ENCODE measurements at regions not wholly inside any gene's neighbourhood (a gene's known extent, or its start where the extent isn't known, plus 50 kb on each side); places are given as distances from the start of the nearest gene placed in this dataset.

- TF ChIP-seq TAF1 (IDR thresholded peaks at IDR 0.05; ENCODE audit: low read depth) (no peak), USF1 (IDR thresholded peaks at IDR 0.05) (no peak), FOXM1 (IDR thresholded peaks at IDR 0.05; ENCODE audit: borderline replicate concordance, low read depth) (no peak), NFIC (IDR thresholded peaks at IDR 0.05) (no peak), CEBPB (IDR thresholded peaks at IDR 0.05) (no peak), YY1 (IDR thresholded peaks at IDR 0.05; ENCODE audit: low read depth) (no peak), RAD21 (IDR thresholded peaks at IDR 0.05; ENCODE audit: low read depth) (no peak)
- TF ChIP-seq, protein P1, sequence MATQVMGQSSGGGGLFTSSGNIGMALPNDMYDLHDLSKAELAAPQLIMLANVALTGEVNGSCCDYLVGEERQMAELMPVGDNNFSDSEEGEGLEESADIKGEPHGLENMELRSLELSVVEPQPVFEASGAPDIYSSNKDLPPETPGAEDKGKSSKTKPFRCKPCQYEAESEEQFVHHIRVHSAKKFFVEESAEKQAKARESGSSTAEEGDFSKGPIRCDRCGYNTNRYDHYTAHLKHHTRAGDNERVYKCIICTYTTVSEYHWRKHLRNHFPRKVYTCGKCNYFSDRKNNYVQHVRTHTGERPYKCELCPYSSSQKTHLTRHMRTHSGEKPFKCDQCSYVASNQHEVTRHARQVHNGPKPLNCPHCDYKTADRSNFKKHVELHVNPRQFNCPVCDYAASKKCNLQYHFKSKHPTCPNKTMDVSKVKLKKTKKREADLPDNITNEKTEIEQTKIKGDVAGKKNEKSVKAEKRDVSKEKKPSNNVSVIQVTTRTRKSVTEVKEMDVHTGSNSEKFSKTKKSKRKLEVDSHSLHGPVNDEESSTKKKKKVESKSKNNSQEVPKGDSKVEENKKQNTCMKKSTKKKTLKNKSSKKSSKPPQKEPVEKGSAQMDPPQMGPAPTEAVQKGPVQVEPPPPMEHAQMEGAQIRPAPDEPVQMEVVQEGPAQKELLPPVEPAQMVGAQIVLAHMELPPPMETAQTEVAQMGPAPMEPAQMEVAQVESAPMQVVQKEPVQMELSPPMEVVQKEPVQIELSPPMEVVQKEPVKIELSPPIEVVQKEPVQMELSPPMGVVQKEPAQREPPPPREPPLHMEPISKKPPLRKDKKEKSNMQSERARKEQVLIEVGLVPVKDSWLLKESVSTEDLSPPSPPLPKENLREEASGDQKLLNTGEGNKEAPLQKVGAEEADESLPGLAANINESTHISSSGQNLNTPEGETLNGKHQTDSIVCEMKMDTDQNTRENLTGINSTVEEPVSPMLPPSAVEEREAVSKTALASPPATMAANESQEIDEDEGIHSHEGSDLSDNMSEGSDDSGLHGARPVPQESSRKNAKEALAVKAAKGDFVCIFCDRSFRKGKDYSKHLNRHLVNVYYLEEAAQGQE (IDR thresholded peaks at IDR 0.05; ENCODE audit: low read depth) = no peak
Measured at GRCh38 chr12:65670775-65671174, 153.5 kb upstream of the HMGA2 start.

Data from Ishikawa (cell line).